Esophagus (tissue), 2 donors: ENCODE measurements at regions not wholly inside any gene's neighbourhood (a gene's known extent, or its start where the extent isn't known, plus 50 kb on each side); places are given as distances from the start of the nearest gene placed in this dataset.
A peak's percentile ranks its signal among the peaks of the same experiment; 100 is the strongest.

Experiments used
- H3K27ac ChIP-seq, 2 donors: one replicate each; pipeline ENCODE4 v1.5.1; 2013; ENCODE audit warnings: low read depth in 2 of 2, mild to moderate bottlenecking in 2 of 2, inconsistent platforms in 1 of 2, low read length in 1 of 2, moderate library complexity in 1 of 2
- H3K27me3 ChIP-seq, 2 donors: one replicate each; pipeline ENCODE4 v1.6.1; 2013; ENCODE audit warnings: low read length in 2 of 2, control low read depth in 1 of 2, mild to moderate bottlenecking in 1 of 2; ENCODE audit not compliant: insufficient read depth in 2 of 2, control insufficient read depth in 1 of 2
- H3K36me3 ChIP-seq, 2 donors: one replicate each; pipeline ENCODE4 v1.6.1; 2013; ENCODE audit warnings: low read length in 1 of 2; ENCODE audit not compliant: control insufficient read depth in 2 of 2, insufficient read depth in 2 of 2
- H3K4me1 ChIP-seq, 2 donors: one replicate each; pipeline ENCODE4 v1.6.1; 2013; ENCODE audit warnings: low read length in 1 of 2; ENCODE audit not compliant: control insufficient read depth in 2 of 2, insufficient read depth in 2 of 2
- H3K4me3 ChIP-seq, 2 donors: one replicate each; pipeline ENCODE4 v1.5.1; 2013; ENCODE audit warnings: low read length in 2 of 2, mild to moderate bottlenecking in 2 of 2, low read depth in 1 of 2, moderate library complexity in 1 of 2
- H3K9me3 ChIP-seq, 2 donors: one replicate each; pipeline ENCODE4 v1.6.1; 2013; ENCODE audit warnings: mild to moderate bottlenecking in 2 of 2, low read depth in 1 of 2, low read length in 1 of 2, moderate library complexity in 1 of 2; ENCODE audit not compliant: control insufficient read depth in 2 of 2, insufficient read depth in 1 of 2
- WGBS, 2 donors: extraction: QIAGEN DNeasy Blood & Tissue Kit; methylation state at CpG; one replicate each; pipeline ENCODE4 v1.1.7; 2013; 5-methylcytosine and 5-hydroxymethylcytosine counted together
- donor health status: healthy with polysubstance abuse.
- donor health status: Bipolar disorder and iron deficiency.

GRCh38 chr3:16086690-16087089 lies 87.8 kb upstream of the GALNT15 start:
- H3K27ac ChIP-seq: no peak overlapping the region
- H3K4me1 ChIP-seq: peaks cover 0 to 10% of the 10 kb centered on the region in 2 donors
- 47 to 54% methylated on average over 1 of the region's 1 CpG for WGBS, 2 donors
- H3K9me3 ChIP-seq: peaks cover under 1% of the 10 kb centered on the region in 2 donors
- H3K36me3 ChIP-seq: no peaks in the 10 kb centered on the region
- H3K27me3 ChIP-seq: no peaks in the 10 kb centered on the region
- H3K4me3 ChIP-seq: no peak overlapping the region

DNA sequence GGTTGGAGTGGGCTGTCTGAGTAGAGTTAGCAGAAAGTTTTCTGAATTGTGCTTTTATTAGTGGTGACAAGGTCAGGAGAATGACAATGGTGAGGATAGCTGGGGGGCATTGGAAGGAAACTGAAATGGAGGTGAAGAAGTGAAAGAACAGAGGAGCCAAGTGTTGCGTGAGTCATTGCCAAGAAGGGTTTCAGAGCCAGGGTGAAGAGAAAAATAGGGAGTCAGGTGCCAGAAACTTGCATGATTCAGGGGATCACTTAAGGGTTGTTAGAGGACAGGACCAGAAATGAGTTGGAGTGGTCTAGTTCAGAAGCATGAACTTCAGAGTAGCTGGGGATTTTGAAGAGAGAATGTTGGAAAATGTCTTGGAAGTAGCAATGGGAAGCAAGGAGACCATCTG lies 86.0 kb upstream of the GALNT15 start:
- no peak overlapping the region for H3K4me3 ChIP-seq
- no peaks in the 10 kb centered on the region for H3K9me3 ChIP-seq
- WGBS, 2 donors: 43 to 64% methylated on average over 1 of the region's 1 CpG
- H3K27ac ChIP-seq: no peak overlapping the region
- no peaks in the 10 kb centered on the region for H3K36me3 ChIP-seq
- H3K27me3 ChIP-seq: no peaks in the 10 kb centered on the region
- peaks cover 0 to 10% of the 10 kb centered on the region in 2 donors for H3K4me1 ChIP-seq

GRCh38 chr3:16089521-16089920 lies 85.0 kb upstream of the GALNT15 start:
- Histone ChIP-seq H3K36me3 (no peaks in the 10 kb centered on the region), H3K27me3 (no peaks in the 10 kb centered on the region), H3K9me3 (no peaks in the 10 kb centered on the region), H3K4me3 (no peak overlapping the region), H3K27ac (no peak overlapping the region), H3K4me1 (peaks cover 0 to 10% of the 10 kb centered on the region in 2 donors)
- WGBS, 2 donors: 89 to 92% methylated on average over 1 of the region's 1 CpG

- Histone ChIP-seq H3K4me1 (peaks cover 0 to 10% of the 10 kb centered on the region in 2 donors), H3K9me3 (no peaks in the 10 kb centered on the region), H3K27me3 (no peaks in the 10 kb centered on the region), H3K36me3 (no peaks in the 10 kb centered on the region), H3K27ac (no peak overlapping the region), H3K4me3 (no peak overlapping the region)
- 18 to 23% methylated on average over 1 of the region's 1 CpG for WGBS, 2 donors
Measured at GRCh38 chr3:16090024-16090423, 84.5 kb upstream of the GALNT15 start.

DNA sequence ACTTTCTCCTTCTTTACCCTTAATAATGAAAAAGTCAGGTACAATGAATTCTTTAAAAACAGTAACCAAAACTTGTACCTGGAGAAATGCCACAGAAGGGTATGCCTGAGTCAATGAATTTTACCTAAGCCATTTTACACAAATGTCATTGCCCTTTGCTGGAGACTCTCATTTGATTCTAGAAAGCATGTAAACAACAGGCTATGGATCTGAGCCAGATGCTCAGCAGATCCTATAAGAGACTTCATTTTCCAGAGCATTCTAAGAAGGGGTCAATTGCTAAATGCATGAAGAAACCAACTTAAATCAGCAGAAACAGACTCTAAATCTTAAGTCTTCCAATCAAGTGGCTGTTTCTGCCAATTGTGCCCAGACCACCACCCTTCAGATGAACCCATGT lies 83.8 kb upstream of the GALNT15 start:
- Histone ChIP-seq H3K27me3 (no peaks in the 10 kb centered on the region), H3K4me1 (peaks cover 0 to 10% of the 10 kb centered on the region in 2 donors), H3K9me3 (no peaks in the 10 kb centered on the region), H3K27ac (no peak overlapping the region), H3K4me3 (no peak overlapping the region), H3K36me3 (no peaks in the 10 kb centered on the region)

GRCh38 chr3:16092923-16093322 lies 81.6 kb upstream of the GALNT15 start:
- Histone ChIP-seq H3K36me3 (no peaks in the 10 kb centered on the region), H3K27ac (no peak overlapping the region), H3K9me3 (no peaks in the 10 kb centered on the region), H3K27me3 (no peaks in the 10 kb centered on the region), H3K4me1 (peaks cover 0 to 3% of the 10 kb centered on the region in 2 donors), H3K4me3 (no peak overlapping the region)
- WGBS, 2 donors: 91 to 93% methylated on average over 5 of the region's 5 CpGs

GRCh38 chr3:16101295-16102186 lies 72.9 kb upstream of the GALNT15 start:
- peak overlapping the region; percentile 84 to 89 for H3K27ac ChIP-seq
- H3K4me3 ChIP-seq: no peak overlapping the region
- H3K4me1 ChIP-seq: no peaks in the 10 kb centered on the region
- H3K36me3 ChIP-seq: no peaks in the 10 kb centered on the region
- H3K27me3 ChIP-seq: no peaks in the 10 kb centered on the region
- H3K9me3 ChIP-seq: no peaks in the 10 kb centered on the region
- 54 to 66% methylated on average over 14 of the region's 14 CpGs for WGBS, 2 donors

DNA sequence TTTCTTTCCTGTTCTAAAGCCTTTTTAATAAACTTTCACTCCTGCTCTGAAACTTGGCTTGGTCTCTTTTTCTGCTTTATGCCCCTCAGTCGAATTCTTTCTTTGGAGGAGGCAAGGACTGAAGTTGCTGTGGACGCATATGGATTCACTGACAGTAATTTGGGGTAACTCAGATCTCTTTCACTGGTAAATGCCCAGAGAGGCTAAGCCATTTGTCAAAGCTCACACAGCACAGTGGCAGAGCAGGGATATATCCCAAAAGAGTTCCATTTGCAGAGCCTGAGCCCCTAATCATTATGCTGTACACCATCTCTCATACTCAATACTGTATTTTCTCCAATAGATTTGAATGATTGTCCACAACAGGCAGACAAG lies 72.3 kb upstream of the GALNT15 start:
- H3K27me3 ChIP-seq: no peaks in the 10 kb centered on the region
- no peaks in the 10 kb centered on the region for H3K9me3 ChIP-seq
- H3K4me1 ChIP-seq: no peaks in the 10 kb centered on the region
- WGBS, 2 donors: 79 to 88% methylated on average over 2 of the region's 2 CpGs
- peak overlapping the region; percentile 26 to 84 for H3K27ac ChIP-seq
- H3K4me3 ChIP-seq: no peak overlapping the region
- H3K36me3 ChIP-seq: no peaks in the 10 kb centered on the region

- no peaks in the 10 kb centered on the region for H3K27me3 ChIP-seq
- no peak overlapping the region for H3K4me3 ChIP-seq
- H3K9me3 ChIP-seq: no peaks in the 10 kb centered on the region
- no peaks in the 10 kb centered on the region for H3K36me3 ChIP-seq
- no peaks in the 10 kb centered on the region for H3K4me1 ChIP-seq
- no peak overlapping the region for H3K27ac ChIP-seq
Measured at GRCh38 chr3:16102905-16103364, 71.5 kb upstream of the GALNT15 start.

GRCh38 chr3:16103472-16103871 lies 71.0 kb upstream of the GALNT15 start:
- no peaks in the 10 kb centered on the region for H3K9me3 ChIP-seq
- no peak overlapping the region for H3K27ac ChIP-seq
- H3K36me3 ChIP-seq: no peaks in the 10 kb centered on the region
- no peaks in the 10 kb centered on the region for H3K27me3 ChIP-seq
- H3K4me1 ChIP-seq: no peaks in the 10 kb centered on the region
- WGBS, 2 donors: 76 to 85% methylated on average over 3 of the region's 3 CpGs
- H3K4me3 ChIP-seq: no peak overlapping the region
